ENCODE measurements at regions not wholly inside any gene's neighbourhood (a gene's known extent, or its start where the extent isn't known, plus 50 kb on each side); places are given as distances from the start of the nearest gene placed in this dataset.

- H3K4me2 ChIP-seq (ENCODE audit: low read length) = no peak overlapping the region
- H3K4me3 ChIP-seq (ENCODE audit: low read length) = no peak overlapping the region
- H3K27ac ChIP-seq (ENCODE audit: low read length) = no peak overlapping the region
Observed at GRCh38 chr12:124386661-124387527, 92.0 kb downstream of the RFLNA start.

GRCh38 chr12:124386059-124386458 lies 91.2 kb downstream of the RFLNA start:
- no peak overlapping the region for H3K4me2 ChIP-seq (ENCODE audit: low read length)
- H3K4me3 ChIP-seq (ENCODE audit: low read length) = no peak overlapping the region
- no peaks in the 10 kb centered on the region for H3K79me2 ChIP-seq (ENCODE audit: low read length)
- peaks cover 26% of the 10 kb centered on the region for H3K36me3 ChIP-seq (replicated peaks; ENCODE audit: low read depth, low read length)
- no peak overlapping the region for H2AFZ ChIP-seq (ENCODE audit: low read depth, low read length)
- H3K9ac ChIP-seq (ENCODE audit: low read length) = no peak overlapping the region
- H3K27me3 ChIP-seq (ENCODE audit: low read depth, low read length) = no peaks in the 10 kb centered on the region
- peaks cover 38% of the 10 kb centered on the region for H4K20me1 ChIP-seq (ENCODE audit: insufficient read depth, low read length)
- no peaks in the 10 kb centered on the region for H3K9me3 ChIP-seq (ENCODE audit: insufficient read depth, low read length)
- peaks cover 11% of the 10 kb centered on the region for H3K4me1 ChIP-seq (ENCODE audit: low read length)
- H3K27ac ChIP-seq (ENCODE audit: low read length) = no peak overlapping the region
- TF ChIP-seq CTCF (IDR thresholded peaks at IDR 0.05; ENCODE audit: low read depth, low read length) (no peak), EZH2phosphoT487 (IDR thresholded peaks at IDR 0.05; ENCODE audit: low read depth) (no peak)

More at GRCh38 chr12:124386661-124387527, 92.0 kb downstream of the RFLNA start:
- H3K36me3 ChIP-seq (replicated peaks; ENCODE audit: low read depth, low read length) = peaks cover 22% of the 10 kb centered on the region
- no peaks in the 10 kb centered on the region for H3K79me2 ChIP-seq (ENCODE audit: low read length)
- no peaks in the 10 kb centered on the region for H3K9me3 ChIP-seq (ENCODE audit: insufficient read depth, low read length)
- peaks cover 36% of the 10 kb centered on the region for H4K20me1 ChIP-seq (ENCODE audit: insufficient read depth, low read length)
- no peak overlapping the region for H2AFZ ChIP-seq (ENCODE audit: low read depth, low read length)
- TF ChIP-seq CTCF (IDR thresholded peaks at IDR 0.05; ENCODE audit: low read depth, low read length) (no peak), EZH2phosphoT487 (IDR thresholded peaks at IDR 0.05; ENCODE audit: low read depth) (no peak)
- peaks cover 19% of the 10 kb centered on the region for H3K4me1 ChIP-seq (ENCODE audit: low read length)
- H3K27me3 ChIP-seq (ENCODE audit: low read depth, low read length) = no peaks in the 10 kb centered on the region
- no peak overlapping the region for H3K9ac ChIP-seq (ENCODE audit: low read length)

GRCh38 chr12:124385219-124385969 lies 90.5 kb downstream of the RFLNA start:
- H2AFZ ChIP-seq (ENCODE audit: low read depth, low read length) = no peak overlapping the region
- H3K9ac ChIP-seq (ENCODE audit: low read length) = no peak overlapping the region
- peaks cover 25% of the 10 kb centered on the region for H3K36me3 ChIP-seq (replicated peaks; ENCODE audit: low read depth, low read length)
- no peak overlapping the region for H3K4me2 ChIP-seq (ENCODE audit: low read length)
- H3K27me3 ChIP-seq (ENCODE audit: low read depth, low read length) = no peaks in the 10 kb centered on the region
- H4K20me1 ChIP-seq (ENCODE audit: insufficient read depth, low read length) = peaks cover 35% of the 10 kb centered on the region
- H3K4me3 ChIP-seq (ENCODE audit: low read length) = no peak overlapping the region
- H3K27ac ChIP-seq (ENCODE audit: low read length) = no peak overlapping the region
- H3K9me3 ChIP-seq (ENCODE audit: insufficient read depth, low read length) = no peaks in the 10 kb centered on the region
- no peaks in the 10 kb centered on the region for H3K79me2 ChIP-seq (ENCODE audit: low read length)
- TF ChIP-seq EZH2phosphoT487 (IDR thresholded peaks at IDR 0.05; ENCODE audit: low read depth) (no peak), CTCF (IDR thresholded peaks at IDR 0.05; ENCODE audit: low read depth, low read length) (no peak)
- H3K4me1 ChIP-seq (ENCODE audit: low read length) = peaks cover 4% of the 10 kb centered on the region

- H3K4me3 ChIP-seq (ENCODE audit: low read length) = no peak overlapping the region
- no peak for TF ChIP-seq CTCF (IDR thresholded peaks at IDR 0.05; ENCODE audit: low read depth, low read length)
- no peak for TF ChIP-seq EZH2phosphoT487 (IDR thresholded peaks at IDR 0.05; ENCODE audit: low read depth)
- no peaks in the 10 kb centered on the region for H3K79me2 ChIP-seq (ENCODE audit: low read length)
- H2AFZ ChIP-seq (ENCODE audit: low read depth, low read length) = no peak overlapping the region
- no peak overlapping the region for H3K4me2 ChIP-seq (ENCODE audit: low read length)
- H3K4me1 ChIP-seq (ENCODE audit: low read length) = no peaks in the 10 kb centered on the region
- H3K27ac ChIP-seq (ENCODE audit: low read length) = no peak overlapping the region
- H4K20me1 ChIP-seq (ENCODE audit: insufficient read depth, low read length) = peaks cover 25% of the 10 kb centered on the region
- H3K36me3 ChIP-seq (replicated peaks; ENCODE audit: low read depth, low read length) = peaks cover 20% of the 10 kb centered on the region
- no peaks in the 10 kb centered on the region for H3K27me3 ChIP-seq (ENCODE audit: low read depth, low read length)
- no peak overlapping the region for H3K9ac ChIP-seq (ENCODE audit: low read length)
- H3K9me3 ChIP-seq (ENCODE audit: insufficient read depth, low read length) = no peaks in the 10 kb centered on the region
Observed at GRCh38 chr12:124384299-124384894, 89.5 kb downstream of the RFLNA start.

All from OCI-LY3 (cell line).